LNCaP clone FGC (cell line): ENCODE measurements at regions not wholly inside any gene's neighbourhood (a gene's known extent, or its start where the extent isn't known, plus 50 kb on each side); places are given as distances from the start of the nearest gene placed in this dataset.
"Not testable (repeated sequence)": the region's sequence is repeated elsewhere in the genome, so short reads cannot be mapped to it uniquely, and the experiment has no call there.

Source experiments
- DNase-seq: peaks from one replicate; pipeline ENCODE4 v3.0.0-alpha.2; 2011; ENCODE audit warnings: low read depth
- H3K4me3 ChIP-seq: 2 replicates; pipeline ENCODE4 v1.5.1; 2011; ENCODE audit warnings: mild to moderate bottlenecking, low read depth, low read length, control low read depth
- CTCF ChIP-seq: IDR thresholded peaks from 2 replicates; pipeline ENCODE4 v1.5.1; 2012; ENCODE audit warnings: mild to moderate bottlenecking; ENCODE audit not compliant: control insufficient read depth, insufficient read depth; ENCODE audit errors: extremely low read depth

DNA sequence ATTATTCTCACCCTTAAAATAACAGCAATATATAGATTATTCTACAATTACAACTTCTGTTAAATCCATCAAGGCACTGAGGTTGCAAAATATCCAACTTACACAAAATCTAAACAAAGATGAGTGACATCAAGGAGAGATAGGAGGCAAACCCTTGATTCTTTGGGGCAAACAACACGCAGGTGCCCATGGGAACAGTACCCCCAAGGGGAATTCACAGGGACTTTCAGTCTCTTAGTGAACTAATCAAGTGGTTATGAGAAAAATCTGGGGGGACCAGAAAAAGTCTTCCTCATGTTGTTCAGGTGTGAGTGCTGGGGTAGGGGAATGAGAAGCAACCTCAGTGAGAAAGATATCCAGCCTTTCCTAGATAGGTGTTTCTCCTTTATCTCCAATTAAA is 1107.9 kb downstream of the PLA2G4A start:
- no peak for DNase-seq
- TF ChIP-seq CTCF, result no peak
- no peak overlapping the region for H3K4me3 ChIP-seq

DNA sequence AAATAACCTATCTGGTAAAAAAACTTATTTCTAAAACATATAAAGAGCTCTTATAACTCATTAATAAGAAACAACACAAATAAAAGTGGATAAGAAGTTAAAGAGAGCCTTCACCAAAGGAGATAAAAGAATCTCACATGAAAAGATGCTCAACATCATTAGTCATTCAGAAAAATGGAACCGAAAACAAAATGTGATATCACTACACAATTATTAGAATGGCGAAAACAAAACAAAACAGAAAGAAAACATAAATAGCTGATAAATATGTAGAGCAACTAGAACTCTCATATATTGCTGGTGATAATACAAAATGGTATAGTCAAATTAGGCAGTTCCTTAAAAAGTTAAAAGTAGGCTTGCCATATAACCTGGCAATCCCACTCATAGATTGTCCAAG is 1109.3 kb downstream of the PLA2G4A start:
- DNase-seq, result no peak
- TF ChIP-seq CTCF, result no peak
- no peak overlapping the region for H3K4me3 ChIP-seq

DNA sequence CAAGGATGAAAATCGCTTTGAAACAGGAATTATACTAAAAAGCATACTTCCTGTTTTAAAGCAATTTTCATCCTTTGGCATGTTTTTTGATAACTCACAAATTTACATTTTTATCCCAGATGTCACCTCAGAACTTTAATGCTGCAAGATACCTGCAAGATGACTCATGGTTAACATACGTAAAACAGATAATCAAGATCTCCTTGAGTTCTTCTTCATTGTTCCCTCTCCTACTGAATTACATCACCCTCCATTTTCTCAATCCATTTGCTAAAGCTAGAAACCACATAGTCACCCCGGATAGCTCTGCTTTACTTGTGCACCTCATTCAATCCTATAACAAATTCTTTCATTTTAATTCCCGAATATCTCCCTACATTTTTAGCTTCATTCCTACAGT is 1114.2 kb downstream of the PLA2G4A start:
- no peak for DNase-seq
- H3K4me3 ChIP-seq, result no peak overlapping the region
- no peak for TF ChIP-seq CTCF

GRCh38 chr1:187943606-187944403 is 1115.1 kb downstream of the PLA2G4A start:
- no peak for DNase-seq
- no peak for TF ChIP-seq CTCF
- H3K4me3 ChIP-seq, result no peak overlapping the region

- H3K4me3 ChIP-seq, DNase-seq: not testable (repeated sequence)
Measured at GRCh38 chr1:187946661-187947060, 1117.9 kb downstream of the PLA2G4A start.

- TF ChIP-seq CTCF, result no peak
- H3K4me3 ChIP-seq, result no peak overlapping the region
- no peak for DNase-seq
Measured at GRCh38 chr1:187947359-187947758, 1118.6 kb downstream of the PLA2G4A start.

- H3K4me3 ChIP-seq, result no peak overlapping the region
- no peak for TF ChIP-seq CTCF
- DNase-seq, result no peak
Measured at GRCh38 chr1:187948170-187948794, 1119.5 kb downstream of the PLA2G4A start.
